Activated CD4-positive, CD25-positive, alpha-beta regulatory T cell treated with anti-CD3 and anti-CD28 coated beads, Interleukin-2, amount 50 U/mL, for 72 hours (primary cell): ENCODE measurements at regions not wholly inside any gene's neighbourhood (a gene's known extent, or its start where the extent isn't known, plus 50 kb on each side); places are given as distances from the start of the nearest gene placed in this dataset.

ENCODE experiments used
- DNase-seq: peaks from one replicate; pipeline ENCODE4 v3.0.0; 2021

DNA sequence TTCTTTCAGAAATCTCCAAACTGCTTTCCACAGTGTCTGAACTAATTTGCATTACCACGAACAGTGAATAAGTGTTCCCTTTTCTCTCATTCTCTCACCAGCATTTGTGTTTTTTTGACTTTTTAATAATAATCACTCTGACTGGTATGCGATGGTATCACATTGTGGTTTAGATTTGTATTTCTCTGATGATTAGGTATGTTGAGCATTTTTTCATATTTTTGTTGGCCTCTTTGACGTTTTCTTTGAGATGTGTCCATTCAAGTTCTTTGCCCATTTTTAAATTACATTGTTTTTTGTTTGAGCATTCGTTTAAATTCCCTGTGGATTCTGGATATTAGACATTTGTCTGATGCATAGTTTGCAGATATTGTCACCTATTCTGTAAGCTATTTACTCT, 1639.6 kb upstream of the TENM4 start:
- DNase-seq: no peak

DNA sequence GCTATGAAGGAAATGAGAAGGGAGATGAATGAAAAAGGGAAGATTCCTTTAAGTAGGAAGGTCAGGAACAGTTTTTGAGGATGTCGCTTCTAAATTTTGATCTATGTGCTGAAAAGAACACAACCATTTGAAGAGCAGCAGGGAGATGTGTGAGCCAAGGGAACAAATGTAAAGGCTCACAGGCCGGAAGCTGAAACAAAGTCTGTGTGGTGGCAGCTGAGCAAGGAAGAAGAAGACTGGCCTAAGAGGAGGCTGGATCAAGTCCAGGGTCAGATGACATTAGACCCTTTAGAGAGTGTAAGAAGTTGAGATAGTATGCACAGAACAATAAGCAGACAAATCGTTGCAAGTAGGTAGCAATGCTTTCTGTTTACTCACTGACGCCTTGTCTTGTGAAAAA, 1631.4 kb upstream of the TENM4 start:
- DNase-seq: no peak

DNA sequence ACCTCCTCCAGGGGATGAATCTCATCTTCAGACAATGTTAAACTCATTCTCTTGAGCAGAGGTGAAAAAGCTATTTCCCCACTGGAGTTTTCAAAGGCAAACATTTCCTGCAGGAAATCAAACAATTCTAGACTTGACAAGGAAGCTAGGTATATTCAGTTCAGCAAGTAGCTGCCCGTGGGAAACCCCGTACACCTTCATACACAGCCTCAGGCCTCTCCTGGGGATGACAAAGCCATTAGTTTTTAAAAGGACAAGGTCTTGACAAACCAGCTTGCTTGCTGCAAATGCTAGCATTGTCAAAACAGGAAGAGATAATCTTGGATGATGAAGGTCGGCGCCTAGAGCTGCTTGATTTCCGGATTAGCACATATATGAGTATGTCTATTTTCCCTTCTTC, 1630.8 kb upstream of the TENM4 start:
- no peak for DNase-seq

DNA sequence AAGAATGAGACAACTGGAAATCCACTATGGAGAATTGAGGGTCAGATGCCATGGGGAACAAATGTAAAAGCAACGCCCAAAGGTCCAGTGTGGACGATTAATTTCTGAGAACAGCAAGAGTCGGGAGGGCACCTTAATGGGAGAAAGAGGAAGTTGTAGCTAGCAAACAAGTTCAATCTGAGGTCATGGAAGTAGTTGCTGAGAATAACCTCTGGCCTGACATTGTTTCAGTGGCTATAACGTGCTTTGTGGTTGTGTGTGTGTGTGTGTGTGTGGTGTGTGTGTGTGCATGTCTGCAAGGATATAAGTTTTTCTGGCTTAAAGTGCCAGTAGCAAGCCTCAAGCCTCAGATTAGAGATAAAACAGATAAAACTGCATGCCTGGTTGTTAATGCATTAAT, 1630.1 kb upstream of the TENM4 start:
- no peak for DNase-seq

DNA sequence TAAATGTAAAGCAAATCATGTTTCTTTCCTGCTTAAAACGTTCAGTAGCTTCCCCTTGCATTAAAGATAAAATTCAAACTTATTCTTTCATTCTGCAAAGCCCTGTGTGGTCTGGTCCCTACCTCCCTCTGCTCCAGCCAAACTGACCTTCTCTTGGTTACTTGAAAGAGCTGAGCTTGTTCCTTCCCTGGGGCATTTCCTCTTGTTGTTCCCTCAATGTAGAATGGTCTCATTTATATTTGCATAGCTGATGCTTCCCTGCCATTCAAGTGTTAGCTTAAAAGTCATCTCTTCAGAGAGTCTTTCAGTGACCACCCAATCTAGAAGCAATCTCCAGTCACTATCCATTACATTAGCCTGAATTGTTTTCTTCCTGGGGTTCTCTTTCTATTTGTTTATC, 1618.5 kb upstream of the TENM4 start:
- no peak for DNase-seq

DNA sequence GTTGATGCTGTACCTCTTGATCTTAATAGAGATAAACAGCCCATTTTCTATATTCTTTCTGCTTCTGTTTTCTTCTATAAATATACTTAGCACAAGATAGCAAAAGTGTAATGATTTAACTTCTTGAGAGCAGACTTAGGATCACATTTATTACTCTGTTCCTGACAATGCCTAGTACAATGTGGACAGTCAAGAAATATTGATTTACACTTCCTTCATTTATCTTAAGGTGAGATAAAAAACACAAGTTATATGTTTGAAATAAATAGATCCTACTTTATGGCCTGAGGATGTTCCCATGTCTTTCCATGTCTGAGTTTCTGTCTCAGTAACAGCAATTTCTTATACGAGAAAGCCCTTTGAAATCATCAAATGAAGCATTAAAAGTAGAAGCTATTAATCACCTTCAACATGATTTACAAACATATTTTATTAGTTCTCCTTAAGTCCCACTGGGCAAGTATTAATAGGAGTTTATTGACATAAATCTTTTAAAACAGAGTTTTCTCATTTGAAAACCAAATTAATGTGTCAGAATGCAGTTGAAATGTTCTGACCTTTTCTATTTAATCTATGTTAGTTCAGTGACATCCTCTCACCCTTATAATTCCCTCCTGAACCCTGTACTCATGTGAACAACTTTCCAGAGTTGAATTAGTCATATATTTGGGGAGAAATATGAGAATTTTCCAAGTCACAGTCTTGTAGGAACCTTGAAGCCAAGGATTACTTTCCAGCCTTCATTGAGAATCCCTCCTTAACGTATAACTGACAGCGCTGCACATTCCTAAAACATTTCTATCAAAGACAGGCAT, 1611.7 kb upstream of the TENM4 start:
- DNase-seq: no peak

DNA sequence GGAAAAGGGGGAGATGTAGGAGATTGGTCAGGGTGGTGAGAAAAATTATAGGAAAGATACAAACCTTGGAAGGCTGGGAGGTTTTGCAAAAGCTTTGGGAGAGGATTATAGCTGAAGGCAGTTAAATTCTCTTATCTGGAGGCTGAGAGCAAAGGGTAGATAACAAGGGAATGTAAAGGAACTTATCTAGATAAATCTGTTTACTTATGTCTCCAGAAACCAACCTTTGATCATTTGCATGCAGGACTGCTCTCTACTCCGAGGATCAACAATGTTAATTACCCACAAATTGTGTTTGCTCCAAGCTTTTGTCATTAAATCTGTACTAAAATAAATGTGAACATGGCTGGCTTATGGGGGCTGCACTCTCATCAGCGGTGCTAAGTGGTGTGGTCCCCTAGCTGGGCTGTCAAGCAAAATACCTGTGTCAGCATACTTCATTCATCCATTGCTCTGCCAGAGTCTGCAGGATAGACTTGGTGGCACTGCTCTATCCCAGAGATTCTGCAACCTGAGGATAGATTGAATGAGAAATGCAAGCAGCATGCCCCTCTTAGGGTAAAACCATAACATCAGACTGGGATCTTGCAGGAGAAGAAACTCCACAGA, 1599.2 kb upstream of the TENM4 start:
- no peak for DNase-seq

DNA sequence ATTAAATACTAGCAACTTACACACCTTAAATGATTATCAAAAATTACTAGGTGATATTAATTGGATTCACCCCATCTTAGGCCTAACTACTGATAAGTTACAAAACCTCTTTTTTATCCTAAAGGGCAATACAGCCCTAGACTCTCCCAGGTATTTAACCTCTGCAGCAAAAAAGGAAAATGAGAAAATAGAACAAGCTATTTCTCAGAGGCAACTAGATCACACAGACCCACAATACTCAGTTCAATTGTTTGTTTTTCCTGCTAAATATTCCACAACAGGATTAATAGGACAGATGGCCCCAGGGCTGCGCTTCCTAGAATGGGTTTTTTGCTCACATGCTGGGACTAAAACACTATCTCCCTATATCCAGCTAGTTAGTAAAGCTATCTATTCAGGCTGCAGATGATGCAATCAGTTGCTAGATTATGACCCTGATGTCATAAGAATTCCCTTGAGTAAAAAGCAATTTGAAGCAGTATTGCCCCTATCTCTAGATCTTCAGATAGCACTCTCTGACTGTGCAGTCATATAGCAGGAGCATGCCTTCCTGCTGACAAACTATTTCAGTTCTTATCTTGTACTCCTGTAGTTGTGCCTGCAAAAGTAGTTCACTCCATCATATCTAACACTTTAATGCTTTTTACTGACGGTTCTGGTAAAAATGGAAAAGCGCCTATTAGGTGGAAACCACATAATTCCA, 1595.5 kb upstream of the TENM4 start:
- no peak for DNase-seq

DNA sequence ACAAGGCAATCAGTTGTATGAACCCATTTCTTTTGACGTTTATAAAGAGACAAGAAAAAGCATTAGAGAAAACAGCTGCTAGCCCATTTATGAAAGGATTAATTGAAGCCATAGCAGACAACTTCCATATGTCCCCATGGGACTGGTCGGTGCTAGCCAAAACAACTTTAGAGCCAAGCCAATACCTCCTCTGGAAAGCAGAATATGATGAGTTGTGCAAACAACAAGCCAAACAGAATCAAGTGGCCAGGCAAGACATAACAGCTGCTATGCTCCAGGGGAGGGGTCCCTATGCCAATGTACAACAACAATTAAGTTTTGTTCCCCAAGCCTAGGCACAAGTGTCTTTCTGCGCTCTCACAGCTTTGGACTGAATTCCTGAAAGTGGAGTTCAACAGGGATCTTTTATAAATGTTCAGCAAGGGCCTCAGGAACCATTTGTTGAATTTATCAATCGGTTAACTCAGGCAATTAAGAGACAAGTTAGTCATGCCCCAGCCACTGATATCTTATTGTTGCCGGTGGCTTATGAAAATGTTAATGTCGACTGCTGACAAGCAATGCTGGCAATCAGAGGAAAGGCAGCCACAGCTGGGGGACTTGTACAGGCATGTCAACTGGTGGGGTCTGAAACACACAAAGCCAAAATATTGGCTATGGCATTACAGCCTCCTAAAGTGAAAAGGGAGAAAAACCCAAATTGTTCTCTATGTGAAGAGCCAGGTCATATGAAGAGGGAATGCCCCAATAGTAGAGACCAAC, 1593.1 kb upstream of the TENM4 start:
- DNase-seq: no peak

DNA sequence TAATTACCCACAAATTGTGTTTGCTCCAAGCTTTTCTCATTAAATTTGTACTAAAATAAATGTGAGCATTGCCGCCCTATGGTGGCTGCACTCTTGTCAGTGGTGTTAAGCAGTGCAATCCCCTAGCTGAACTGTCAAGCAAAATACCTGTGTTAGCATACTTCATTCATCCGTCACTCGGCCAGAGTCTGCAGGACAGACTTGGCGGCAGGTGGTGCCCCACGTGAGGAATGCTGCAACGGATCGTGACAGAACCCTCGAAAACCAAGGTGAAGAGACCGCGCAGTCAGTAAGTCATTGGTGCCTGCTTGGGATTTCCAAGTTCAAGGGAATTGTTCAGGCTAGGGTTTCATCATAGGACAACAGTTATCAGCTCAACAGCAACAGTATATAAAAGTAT, 1592.1 kb upstream of the TENM4 start:
- DNase-seq: no peak

DNA sequence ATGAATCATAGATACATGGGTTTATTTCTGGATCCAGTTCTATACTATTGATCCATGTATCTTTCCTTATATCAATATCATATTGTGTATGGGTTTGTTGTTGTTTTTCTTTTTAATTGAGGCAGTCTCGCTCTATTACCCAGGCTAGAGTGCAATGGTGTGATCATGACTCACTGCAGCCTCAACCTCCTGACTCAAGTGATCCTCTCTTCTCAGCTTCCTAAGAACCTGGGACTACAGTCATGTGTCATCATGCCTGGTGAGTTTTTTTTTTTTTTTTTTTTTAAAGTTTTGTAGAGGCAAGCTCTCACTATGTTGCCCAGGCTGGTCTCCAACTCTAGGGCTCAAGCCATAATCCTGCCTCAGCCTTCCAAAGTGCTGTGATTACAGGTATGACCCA, 1589.4 kb upstream of the TENM4 start:
- DNase-seq: no peak

DNA sequence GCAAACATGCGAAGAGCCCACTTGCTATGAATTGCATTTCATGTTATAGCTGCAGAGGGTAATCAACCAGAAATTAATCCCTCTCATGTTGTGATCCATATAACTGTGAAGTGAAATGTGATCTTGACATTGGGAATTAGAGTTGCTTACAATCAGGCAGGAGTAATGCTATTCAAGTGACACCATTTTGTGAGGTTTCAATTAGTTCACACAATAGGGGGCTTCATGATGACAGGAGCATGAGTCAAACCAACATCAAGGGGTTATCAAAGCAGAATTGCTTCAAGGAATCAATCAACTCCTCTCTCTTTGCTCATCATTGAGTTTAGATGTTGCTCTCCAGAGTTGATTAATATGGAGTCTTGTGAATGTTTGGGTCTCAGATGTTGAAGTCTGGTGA, 1585.2 kb upstream of the TENM4 start:
- no peak for DNase-seq

DNA sequence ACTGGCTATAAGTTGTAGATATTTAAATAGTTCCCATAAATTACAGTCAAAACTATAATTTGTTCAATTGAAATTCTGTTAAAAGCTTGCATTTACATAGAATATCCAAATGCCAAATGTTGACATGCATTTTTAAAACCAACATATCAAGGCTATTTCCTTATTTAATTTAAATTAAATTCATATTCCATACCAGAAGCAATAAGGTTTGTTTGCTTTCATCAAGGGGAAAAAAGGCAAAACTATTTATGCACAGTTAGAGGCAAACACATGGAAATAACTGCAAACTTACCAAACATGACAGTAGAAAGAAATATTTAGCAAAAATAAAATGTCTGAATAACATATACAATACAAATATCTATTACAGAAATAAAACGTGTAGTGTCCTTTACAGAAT, 1581.2 kb upstream of the TENM4 start:
- no peak for DNase-seq

DNA sequence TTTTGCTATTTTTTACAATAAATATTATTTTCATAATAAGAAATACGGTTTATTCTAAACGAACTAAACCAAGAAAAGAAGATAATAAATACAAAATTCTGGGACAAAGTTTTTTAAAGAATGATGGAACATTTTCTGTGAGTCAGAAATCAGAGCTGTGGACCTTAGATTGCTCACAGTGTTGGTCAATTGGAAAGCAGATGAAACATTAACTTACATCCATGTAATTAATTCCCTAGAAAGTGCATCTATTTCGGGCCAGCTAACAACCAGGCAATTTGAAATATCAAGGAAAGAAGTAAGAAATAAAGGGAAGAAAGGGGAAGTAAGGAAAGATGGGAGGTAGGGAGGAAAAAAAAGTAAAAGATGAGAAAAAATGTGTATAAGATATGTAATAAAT, 1569.8 kb upstream of the TENM4 start:
- DNase-seq: no peak

DNA sequence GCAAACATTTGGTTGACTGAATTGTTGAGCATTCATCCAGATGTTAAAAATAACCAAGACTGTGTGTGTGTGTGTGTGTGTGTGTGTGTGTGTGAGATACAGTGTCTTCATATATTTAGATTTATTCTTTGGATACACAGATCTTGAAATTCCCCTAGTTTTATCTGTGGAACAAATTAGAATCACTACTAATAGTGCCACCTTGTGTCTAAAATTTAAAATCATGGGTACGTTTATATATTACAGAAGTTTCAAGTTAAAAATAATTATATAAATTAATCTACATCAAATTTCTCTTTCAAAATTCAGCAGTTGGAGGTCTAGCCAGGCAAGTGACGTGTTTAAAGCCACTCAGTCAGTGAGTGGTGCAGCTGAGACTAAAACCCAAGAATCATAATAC, 1566.2 kb upstream of the TENM4 start:
- no peak for DNase-seq

DNA sequence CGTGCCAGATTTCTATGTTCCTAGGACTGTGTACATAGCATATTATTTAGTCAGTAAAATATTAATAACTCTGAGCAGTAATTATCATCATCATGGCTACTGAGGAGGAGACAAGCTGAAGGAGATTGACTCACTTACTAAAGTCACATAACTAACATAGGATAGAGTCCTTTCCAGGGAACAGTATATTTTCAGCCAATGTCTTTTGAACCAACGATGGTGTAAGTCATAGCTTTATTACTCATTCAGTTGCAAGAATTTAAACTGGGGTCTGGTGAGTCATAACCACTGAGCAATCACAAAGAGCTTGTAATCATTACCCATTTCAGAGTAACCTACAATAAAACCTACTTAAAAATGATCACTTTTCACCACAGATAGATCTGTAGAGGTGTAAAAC, 1564.8 kb upstream of the TENM4 start:
- no peak for DNase-seq

DNA sequence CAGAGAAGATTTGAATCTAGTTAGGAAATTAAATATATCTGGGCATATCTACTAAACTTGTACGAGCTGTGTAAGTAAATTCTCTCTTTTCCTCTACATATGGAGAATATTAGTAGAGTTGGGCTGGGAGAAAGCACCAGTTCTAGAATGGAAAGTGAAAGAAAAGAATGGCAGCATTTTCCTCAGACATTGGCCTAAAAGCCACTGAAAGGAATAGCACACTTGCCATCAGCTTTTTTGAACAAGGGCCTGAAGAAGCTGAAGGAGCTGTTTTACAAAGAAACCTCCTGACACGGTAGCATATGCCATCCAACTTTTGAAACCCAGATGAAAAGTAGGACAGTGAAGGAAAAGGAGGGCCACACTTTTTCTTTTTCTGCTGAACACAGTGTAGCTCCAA, 1563.7 kb upstream of the TENM4 start:
- no peak for DNase-seq

DNA sequence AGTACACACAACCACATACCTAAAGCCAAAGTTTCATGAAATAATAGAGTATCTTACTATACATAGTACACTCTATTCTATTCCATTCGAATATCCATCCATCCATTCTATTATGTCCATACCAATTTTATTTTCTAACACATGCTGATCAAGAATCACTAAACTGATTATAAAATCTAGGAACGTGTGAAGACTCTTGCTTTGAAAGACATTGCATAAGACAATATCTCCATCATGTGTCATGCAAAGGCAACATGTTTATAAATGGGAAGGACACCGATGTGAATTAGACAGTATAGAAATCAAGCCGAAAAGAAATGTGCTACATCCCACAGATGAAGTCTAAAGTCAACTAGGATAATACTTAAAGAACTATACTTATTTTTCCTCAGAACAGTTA, 1561.5 kb upstream of the TENM4 start:
- no peak for DNase-seq

DNA sequence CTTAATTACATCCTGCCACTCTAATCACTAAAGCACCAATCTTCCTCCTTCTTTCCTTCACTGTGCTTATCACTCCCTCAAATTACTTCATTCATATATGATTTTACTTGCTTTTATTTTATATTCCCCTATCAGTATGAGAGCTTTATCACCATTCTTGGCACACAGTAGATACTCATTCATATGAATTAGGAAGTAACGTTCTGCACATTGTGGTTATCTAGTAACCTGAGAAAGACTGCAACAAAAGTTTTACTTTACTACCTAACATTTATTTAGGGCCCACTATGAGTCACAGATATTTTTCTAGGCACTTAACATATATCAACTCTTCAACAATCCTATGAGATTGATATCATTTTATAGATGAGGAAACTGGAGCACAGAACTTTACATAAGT, 1559.9 kb upstream of the TENM4 start:
- DNase-seq: no peak

DNA sequence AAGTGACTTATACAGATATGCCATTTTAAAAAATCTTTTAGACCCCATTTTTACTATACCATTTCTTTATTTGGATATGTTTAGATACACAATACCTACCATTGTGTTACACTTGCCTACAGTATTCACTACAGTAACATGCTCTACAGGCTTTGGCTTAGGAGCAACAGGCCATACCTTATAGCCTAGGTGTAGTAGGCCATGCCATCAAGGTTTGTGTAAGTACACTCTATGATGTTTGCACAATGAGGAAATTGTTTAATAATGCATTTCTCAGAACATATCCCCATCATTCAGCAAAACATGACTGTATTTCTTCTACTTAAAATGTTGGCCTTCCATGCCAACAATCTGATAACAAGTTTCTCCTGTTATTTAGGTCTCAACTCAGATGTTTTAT, 1559.5 kb upstream of the TENM4 start:
- no peak for DNase-seq

DNA sequence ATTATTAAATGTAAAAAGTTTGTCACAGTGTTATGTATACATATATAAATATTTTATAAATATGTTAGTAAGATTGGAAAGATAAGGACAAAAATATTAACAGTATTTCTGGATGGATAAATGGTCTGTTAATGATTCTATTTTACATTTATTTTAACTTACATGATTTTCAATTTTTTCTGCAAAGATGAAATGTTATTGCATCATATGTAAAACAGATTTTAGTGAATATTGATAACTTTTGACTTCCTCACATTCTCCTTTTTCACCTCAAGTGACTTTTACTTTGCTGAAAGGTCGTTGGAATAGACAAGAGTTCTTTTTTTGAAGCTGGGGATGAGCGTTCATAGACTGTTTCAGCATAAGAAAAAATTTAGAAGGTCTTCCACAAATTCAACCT, 1554.7 kb upstream of the TENM4 start:
- DNase-seq: no peak

DNA sequence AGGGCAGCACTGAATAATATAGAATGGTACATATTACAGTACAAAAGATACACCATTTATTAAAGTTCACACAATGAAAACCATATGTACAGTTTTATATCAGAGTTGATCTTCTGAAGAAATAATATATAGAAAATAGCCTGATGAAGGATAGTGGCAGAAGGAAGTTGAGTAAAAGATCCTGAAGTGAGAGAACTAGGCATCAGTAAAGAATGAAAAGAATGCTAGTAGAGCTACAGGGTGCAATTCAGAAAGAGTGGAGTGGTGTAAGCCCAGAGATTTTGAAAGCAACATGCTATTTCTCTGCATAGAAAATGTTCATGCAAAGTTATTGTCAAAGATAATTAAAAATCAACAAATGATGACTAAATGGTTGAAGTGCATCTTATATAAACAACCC, 1552.7 kb upstream of the TENM4 start:
- DNase-seq: no peak

DNA sequence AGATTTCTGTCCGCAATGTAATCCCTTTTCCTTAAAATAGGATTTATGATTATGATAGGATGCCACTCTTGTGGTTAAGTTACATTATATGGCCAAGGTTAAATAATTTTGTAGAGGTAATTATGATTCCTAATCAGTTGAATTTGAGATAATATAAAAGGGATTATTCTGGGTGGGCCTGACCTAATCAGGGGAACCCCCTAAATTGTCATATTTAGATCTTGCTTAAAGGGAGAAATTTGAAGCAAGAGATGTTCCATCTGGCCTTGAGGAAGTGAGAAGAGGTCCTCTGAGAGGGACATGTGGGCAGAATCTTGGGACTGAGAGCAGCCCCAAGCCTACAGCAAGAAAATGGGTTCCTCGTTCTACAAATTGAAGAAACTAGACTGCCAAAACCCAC, 1550.1 kb upstream of the TENM4 start:
- no peak for DNase-seq

DNA sequence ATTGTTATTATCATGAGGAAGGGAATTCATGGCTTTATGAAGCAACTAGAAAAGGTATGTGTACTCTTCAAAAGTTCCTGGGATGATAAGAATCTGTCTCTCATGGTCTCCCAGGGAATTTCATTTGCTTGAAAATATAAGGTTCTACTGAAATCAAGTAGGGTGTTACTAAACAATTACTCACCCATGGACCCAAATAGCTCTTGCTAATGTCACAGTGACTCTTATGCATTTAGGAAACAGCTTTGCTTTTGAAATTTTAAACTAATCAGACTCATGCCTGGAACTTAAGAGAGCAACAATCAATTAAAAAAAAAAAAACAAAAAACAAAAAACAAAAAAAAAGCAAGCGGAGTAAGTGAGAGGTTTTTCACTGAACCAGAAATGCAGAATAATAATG, 1546.3 kb upstream of the TENM4 start:
- no peak for DNase-seq
